Osteoblast (primary cell): ENCODE measurements at regions not wholly inside any gene's neighbourhood (a gene's known extent, or its start where the extent isn't known, plus 50 kb on each side); places are given as distances from the start of the nearest gene placed in this dataset.
A peak's percentile ranks its signal among the peaks of the same experiment; 100 is the strongest.

ENCODE experiments used
- DNase-seq: peaks from one replicate; pipeline ENCODE4 v3.0.0; 2011; ENCODE audit warnings: low spot score, mixed read lengths; ENCODE audit not compliant: insufficient read length; ENCODE audit errors: missing footprints
- H2AFZ ChIP-seq: 2 replicates; pipeline ENCODE4 v1.6.0; 2011; ENCODE audit warnings: mild to moderate bottlenecking, low read length
- H3K27ac ChIP-seq: 2 replicates; pipeline ENCODE4 v1.5.1; 2011; ENCODE audit warnings: mild to moderate bottlenecking, low read depth, low read length, moderate library complexity
- H3K27me3 ChIP-seq: 2 replicates; pipeline ENCODE4 v1.6.0; 2012; ENCODE audit warnings: mild to moderate bottlenecking, control low read depth, inconsistent platforms, low read length, moderate library complexity; ENCODE audit not compliant: insufficient read depth
- H3K36me3 ChIP-seq: 2 replicates; pipeline ENCODE4 v1.5.1; 2011; ENCODE audit warnings: mild to moderate bottlenecking, low read length, control low read depth, moderate library complexity; ENCODE audit not compliant: insufficient read depth
- H3K4me1 ChIP-seq: 2 replicates; pipeline ENCODE4 v1.5.1; 2011; ENCODE audit warnings: mild to moderate bottlenecking, low read length, control low read depth, moderate library complexity; ENCODE audit not compliant: insufficient read depth
- H3K4me2 ChIP-seq: 2 replicates; pipeline ENCODE4 v1.6.0; 2011; ENCODE audit warnings: mild to moderate bottlenecking, low read length; ENCODE audit not compliant: insufficient read depth
- H3K4me3 ChIP-seq: fragments of 200-600 bp; sonication (generic); 3 replicates; pipeline ENCODE4 v1.5.1; 2012; ENCODE audit warnings: mild to moderate bottlenecking, low read length, inconsistent platforms; ENCODE audit not compliant: insufficient read depth
- H3K79me2 ChIP-seq: 2 replicates; pipeline ENCODE4 v1.6.0; 2012; ENCODE audit warnings: mild to moderate bottlenecking, low read length, control low read depth, inconsistent platforms; ENCODE audit not compliant: insufficient read depth
- H3K9me3 ChIP-seq: 2 replicates; pipeline ENCODE4 v1.5.1; 2011; ENCODE audit warnings: low read depth, low read length, control low read depth
- H4K20me1 ChIP-seq: 2 replicates; pipeline ENCODE4 v1.6.0; 2012; ENCODE audit warnings: mild to moderate bottlenecking, low read length, control low read depth; ENCODE audit not compliant: insufficient read depth
- CTCF ChIP-seq: IDR thresholded peaks from 2 replicates; pipeline ENCODE4 v1.5.1; 2011; ENCODE audit warnings: mild to moderate bottlenecking, low read depth, low read length, moderate library complexity; ENCODE audit errors: extremely low read depth

DNA sequence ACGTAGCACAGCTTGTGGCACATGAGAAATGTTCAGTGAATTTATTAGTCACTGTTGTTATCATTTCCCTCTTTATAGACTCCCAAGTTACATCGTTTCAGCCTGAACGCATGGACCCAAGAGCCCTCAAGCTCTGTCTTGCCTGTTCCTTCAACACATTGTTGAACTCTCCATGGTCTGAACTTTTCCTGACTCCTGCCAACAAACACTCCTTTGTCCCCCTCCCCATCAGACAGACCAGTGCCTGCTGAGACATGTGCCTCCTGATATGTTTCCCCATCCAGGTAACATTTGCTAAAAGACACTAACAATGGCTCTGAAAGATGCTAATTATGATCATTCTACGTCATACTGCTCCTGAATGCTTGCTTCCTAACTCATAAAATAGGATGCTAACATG, 108.7 kb upstream of the NFIA start:
- peak; percentile 15 for DNase-seq
- no peak overlapping the region for H3K27ac ChIP-seq
- no peaks in the 10 kb centered on the region for H3K36me3 ChIP-seq
- no peak overlapping the region for H3K4me2 ChIP-seq
- no peak overlapping the region for H3K4me3 ChIP-seq
- TF ChIP-seq CTCF = no peak
- no peaks in the 10 kb centered on the region for H4K20me1 ChIP-seq
- H3K79me2 ChIP-seq = no peaks in the 10 kb centered on the region
- H3K27me3 ChIP-seq = no peaks in the 10 kb centered on the region
- peaks cover 16% of the 10 kb centered on the region for H3K4me1 ChIP-seq
- no peak overlapping the region for H2AFZ ChIP-seq
- H3K9me3 ChIP-seq = no peaks in the 10 kb centered on the region

DNA sequence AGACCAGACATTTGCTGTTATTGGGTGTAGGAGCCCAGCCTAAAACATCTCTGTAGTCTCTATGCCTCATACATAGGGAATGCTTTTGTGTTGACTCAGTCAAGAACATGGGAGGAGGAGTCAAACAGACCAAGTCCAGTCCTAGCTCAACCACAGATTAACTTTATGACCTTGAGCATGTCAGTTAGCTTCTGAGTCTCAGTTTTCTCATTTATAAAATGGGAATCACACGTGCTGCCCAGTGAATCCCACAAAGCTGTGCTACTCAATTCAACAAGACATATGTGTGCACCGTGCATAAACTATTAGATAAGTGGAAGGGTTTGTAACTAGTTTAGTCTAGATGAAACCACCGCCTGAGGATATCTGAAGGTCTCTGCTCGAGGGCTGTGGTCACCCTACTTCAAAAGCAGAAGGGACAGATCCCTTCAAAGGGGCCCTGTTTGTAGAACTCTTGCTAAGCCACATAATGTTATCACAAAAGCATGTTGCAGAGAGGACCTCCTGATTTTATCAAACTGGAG, 109.5 kb upstream of the NFIA start:
- Histone ChIP-seq H3K36me3 (no peaks in the 10 kb centered on the region), H3K4me3 (no peak overlapping the region), H4K20me1 (no peaks in the 10 kb centered on the region), H3K79me2 (no peaks in the 10 kb centered on the region), H3K4me2 (peak overlapping the region; percentile 29), H3K27me3 (no peaks in the 10 kb centered on the region), H2AFZ (no peak overlapping the region), H3K27ac (no peak overlapping the region), H3K4me1 (peaks cover 16% of the 10 kb centered on the region), H3K9me3 (no peaks in the 10 kb centered on the region)
- TF ChIP-seq CTCF = no peak
- DNase-seq = peak; percentile 31

DNA sequence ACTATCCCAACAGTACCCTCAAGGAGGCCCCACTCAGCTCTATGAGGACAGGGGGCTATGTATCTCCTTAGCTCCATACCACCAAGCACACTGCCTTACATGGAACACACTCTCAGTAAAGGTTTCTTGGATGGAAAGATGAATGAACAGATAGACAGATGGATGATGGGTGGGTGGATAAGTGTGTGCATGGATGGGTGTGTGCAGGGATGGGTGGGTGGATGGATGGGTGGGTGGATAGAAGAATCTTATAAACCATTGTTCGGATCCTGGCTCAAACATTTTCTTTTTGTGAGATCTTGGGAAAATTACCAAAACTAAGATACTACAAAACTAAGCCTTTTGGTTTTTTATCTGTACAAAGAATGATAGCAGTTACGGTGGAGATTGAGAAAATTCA, 111.0 kb upstream of the NFIA start:
- no peak for TF ChIP-seq CTCF
- Histone ChIP-seq H3K4me1 (peaks cover 16% of the 10 kb centered on the region), H3K79me2 (no peaks in the 10 kb centered on the region), H4K20me1 (no peaks in the 10 kb centered on the region), H3K27me3 (no peaks in the 10 kb centered on the region), H3K4me3 (no peak overlapping the region), H3K36me3 (no peaks in the 10 kb centered on the region), H2AFZ (no peak overlapping the region), H3K27ac (no peak overlapping the region), H3K4me2 (no peak overlapping the region), H3K9me3 (no peaks in the 10 kb centered on the region)
- no peak for DNase-seq

DNA sequence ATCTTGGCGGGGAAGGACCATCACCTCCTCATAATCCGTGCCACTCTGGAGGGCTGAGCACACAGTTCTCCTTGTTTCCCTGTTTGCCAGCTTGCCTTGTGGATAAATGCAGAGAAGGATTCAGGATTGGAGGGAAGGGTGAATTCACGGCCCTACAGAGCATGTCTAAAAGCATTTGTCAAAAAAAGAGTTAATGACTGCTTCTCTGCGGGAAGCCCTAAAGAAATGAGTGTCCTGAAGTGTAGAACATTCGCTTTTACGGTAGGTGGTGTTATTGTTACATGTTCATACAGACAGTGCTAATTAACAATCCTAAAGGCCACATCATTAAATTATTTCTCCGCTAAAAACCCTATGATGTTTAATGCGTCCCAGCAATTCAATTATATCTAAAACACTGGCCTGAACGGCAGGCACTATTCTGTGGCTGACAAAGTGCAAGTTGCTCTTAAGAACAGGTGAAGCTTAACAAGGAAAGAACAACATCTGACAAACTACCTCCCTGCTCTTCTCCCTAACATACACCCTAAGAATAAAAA, 112.3 kb upstream of the NFIA start:
- H3K27ac ChIP-seq = no peak overlapping the region
- no peaks in the 10 kb centered on the region for H3K79me2 ChIP-seq
- no peak overlapping the region for H2AFZ ChIP-seq
- H3K4me2 ChIP-seq = peak overlapping the region; percentile 2
- no peaks in the 10 kb centered on the region for H3K27me3 ChIP-seq
- no peak overlapping the region for H3K4me3 ChIP-seq
- no peaks in the 10 kb centered on the region for H3K36me3 ChIP-seq
- H3K4me1 ChIP-seq = peaks cover 16% of the 10 kb centered on the region
- peak; percentile 43 for TF ChIP-seq CTCF
- peaks cover 6% of the 10 kb centered on the region for H3K9me3 ChIP-seq
- H4K20me1 ChIP-seq = no peaks in the 10 kb centered on the region
- peak; percentile 81 for DNase-seq
